Astrocyte (in vitro differentiated cells and primary cell): ENCODE measurements at regions not wholly inside any gene's neighbourhood (a gene's known extent, or its start where the extent isn't known, plus 50 kb on each side); places are given as distances from the start of the nearest gene placed in this dataset.

Experiments used
- DNase-seq: peaks from one replicate; pipeline ENCODE4 v3.0.0-alpha.2; 2010; ENCODE audit warnings: low read depth
- FAIRE-seq: peaks from 2 replicates; lab custom pipeline; 2011; peaks lifted over from hg19 to GRCh38; lab: Jason Lieb, UNC
- H2AFZ ChIP-seq: 2 replicates; pipeline ENCODE4 v1.6.0; 2012; ENCODE audit warnings: low read depth, low read length, inconsistent platforms
- H3K27ac ChIP-seq: 2 replicates; pipeline ENCODE4 v1.5.1; 2011; ENCODE audit warnings: low read depth, low read length, inconsistent platforms
- H3K27me3 ChIP-seq: 2 replicates; pipeline ENCODE4 v1.6.0; 2011; ENCODE audit warnings: low read length, inconsistent platforms; ENCODE audit not compliant: insufficient read depth
- H3K36me3 ChIP-seq: 2 replicates; pipeline ENCODE4 v1.5.1; 2011; ENCODE audit warnings: low read length, inconsistent platforms; ENCODE audit not compliant: insufficient read depth
- H3K4me1 ChIP-seq: 2 replicates; pipeline ENCODE4 v1.5.1; 2011; ENCODE audit warnings: low read length, inconsistent platforms; ENCODE audit not compliant: insufficient read depth
- H3K4me2 ChIP-seq: 2 replicates; pipeline ENCODE4 v1.6.0; 2012; ENCODE audit warnings: low read length, inconsistent platforms
- H3K4me3 ChIP-seq: 2 replicates; pipeline ENCODE4 v1.5.1; 2011; ENCODE audit warnings: low read depth, mild to moderate bottlenecking, low read length, inconsistent platforms; ENCODE audit not compliant: insufficient read depth
- H3K79me2 ChIP-seq: 2 replicates; pipeline ENCODE4 v1.6.0; 2012; ENCODE audit warnings: mild to moderate bottlenecking, low read length, inconsistent platforms; ENCODE audit not compliant: insufficient read depth
- H3K9ac ChIP-seq: 2 replicates; pipeline ENCODE4 v1.6.0; 2012; ENCODE audit warnings: mild to moderate bottlenecking, low read length, inconsistent platforms
- H3K9me3 ChIP-seq: 2 replicates; pipeline ENCODE4 v1.5.1; 2012; ENCODE audit warnings: low read depth, mild to moderate bottlenecking, low read length, inconsistent platforms; ENCODE audit not compliant: insufficient read depth
- H4K20me1 ChIP-seq: 2 replicates; pipeline ENCODE4 v1.6.0; 2012; ENCODE audit warnings: low read length, inconsistent platforms; ENCODE audit not compliant: insufficient read depth
- H3K27ac Mint-ChIP-seq: one replicate; pipeline ENCODE4 v1.8.0; 2021; ENCODE audit warnings: mild to moderate bottlenecking, mixed read lengths; ENCODE audit not compliant: unreplicated experiment
- H3K27me3 Mint-ChIP-seq: one replicate; pipeline ENCODE4 v1.8.0; 2021; ENCODE audit warnings: low read depth, mixed read lengths; ENCODE audit not compliant: unreplicated experiment
- H3K36me3 Mint-ChIP-seq: one replicate; pipeline ENCODE4 v1.8.0; 2021; ENCODE audit warnings: low read depth, mixed read lengths; ENCODE audit not compliant: unreplicated experiment
- H3K4me1 Mint-ChIP-seq: one replicate; pipeline ENCODE4 v1.8.0; 2021; ENCODE audit warnings: low read depth, mixed read lengths; ENCODE audit not compliant: unreplicated experiment
- H3K4me3 Mint-ChIP-seq: one replicate; pipeline ENCODE4 v1.8.0; 2021; ENCODE audit warnings: mild to moderate bottlenecking, moderate library complexity, mixed read lengths; ENCODE audit not compliant: unreplicated experiment
- H3K9me3 Mint-ChIP-seq: one replicate; pipeline ENCODE4 v1.8.0; 2021; ENCODE audit warnings: mild to moderate bottlenecking, mixed read lengths; ENCODE audit not compliant: unreplicated experiment
- CTCF ChIP-seq: IDR thresholded peaks from 2 replicates; pipeline ENCODE4 v1.5.1; 2011; ENCODE audit warnings: low read depth, mild to moderate bottlenecking, inconsistent platforms, low read length, moderate library complexity; ENCODE audit not compliant: insufficient read depth
- EZH2 ChIP-seq: IDR thresholded peaks from 2 replicates; pipeline ENCODE4 v1.6.1; 2012; ENCODE audit warnings: mild to moderate bottlenecking, low read length, inconsistent platforms; ENCODE audit not compliant: insufficient read depth

GRCh38 chr22:25487508-25487907 is 77.0 kb upstream of the GRK3 start:
- Mint-ChIP-seq H3K9me3 (peaks cover 7% of the 10 kb centered on the region), H3K27me3 (peaks cover 2% of the 10 kb centered on the region), H3K4me3 (no peak overlapping the region), H3K36me3 (peaks cover 41% of the 10 kb centered on the region), H3K4me1 (peaks cover 9% of the 10 kb centered on the region), H3K27ac (no peak overlapping the region)
- no peak for TF ChIP-seq EZH2
- TF ChIP-seq CTCF = no peak
- Histone ChIP-seq H3K79me2 (no peaks in the 10 kb centered on the region), H3K27me3 (peaks cover 20% of the 10 kb centered on the region), H3K27ac (no peak overlapping the region), H4K20me1 (peaks cover 42% of the 10 kb centered on the region), H3K36me3 (no peaks in the 10 kb centered on the region), H3K4me1 (peaks cover 14% of the 10 kb centered on the region), H2AFZ (no peak overlapping the region), H3K9ac (no peak overlapping the region), H3K9me3 (peaks cover 3% of the 10 kb centered on the region), H3K4me3 (no peak overlapping the region), H3K4me2 (peak overlapping the region; percentile 49)
- FAIRE-seq (no peak), DNase-seq (no peak)

GRCh38 chr22:25488244-25489020 is 76.0 kb upstream of the GRK3 start:
- peaks cover 7% of the 10 kb centered on the region for H3K9me3 Mint-ChIP-seq
- H3K4me3 Mint-ChIP-seq = no peak overlapping the region
- Histone ChIP-seq H3K27ac (no peak overlapping the region), H2AFZ (no peak overlapping the region), H3K9ac (no peak overlapping the region), H3K27me3 (peaks cover 28% of the 10 kb centered on the region), H4K20me1 (peaks cover 42% of the 10 kb centered on the region), H3K79me2 (no peaks in the 10 kb centered on the region), H3K4me1 (peaks cover 14% of the 10 kb centered on the region), H3K9me3 (peaks cover 3% of the 10 kb centered on the region), H3K4me2 (peak overlapping the region; percentile 49), H3K4me3 (no peak overlapping the region), H3K36me3 (no peaks in the 10 kb centered on the region)
- TF ChIP-seq CTCF (no peak), EZH2 (no peak)
- H3K4me1 Mint-ChIP-seq = peaks cover 9% of the 10 kb centered on the region
- FAIRE-seq = no peak
- H3K36me3 Mint-ChIP-seq = peaks cover 38% of the 10 kb centered on the region
- peaks cover 4% of the 10 kb centered on the region for H3K27me3 Mint-ChIP-seq
- H3K27ac Mint-ChIP-seq = no peak overlapping the region
- DNase-seq = peak; percentile 82

- H3K36me3 Mint-ChIP-seq = peaks cover 35% of the 10 kb centered on the region
These were observed 74.5 kb upstream of the GRK3 start for GRCh38 chr22:25489947-25490346.

More at GRCh38 chr22:25489947-25490346, 74.5 kb upstream of the GRK3 start:
- Histone ChIP-seq H3K36me3 (no peaks in the 10 kb centered on the region), H3K4me1 (peaks cover 14% of the 10 kb centered on the region), H3K79me2 (no peaks in the 10 kb centered on the region), H3K4me2 (no peak overlapping the region), H3K4me3 (no peak overlapping the region), H3K27me3 (peaks cover 33% of the 10 kb centered on the region), H3K27ac (no peak overlapping the region), H4K20me1 (peaks cover 37% of the 10 kb centered on the region), H2AFZ (no peak overlapping the region), H3K9ac (no peak overlapping the region), H3K9me3 (peaks cover 3% of the 10 kb centered on the region)
- TF ChIP-seq CTCF (no peak), EZH2 (no peak)
- FAIRE-seq (no peak), DNase-seq (no peak)
- H3K4me3 Mint-ChIP-seq = no peak overlapping the region
- H3K4me1 Mint-ChIP-seq = peaks cover 13% of the 10 kb centered on the region
- no peak overlapping the region for H3K27ac Mint-ChIP-seq
- peaks cover 6% of the 10 kb centered on the region for H3K27me3 Mint-ChIP-seq
- H3K9me3 Mint-ChIP-seq = peaks cover 9% of the 10 kb centered on the region
